Stimulated activated CD8-positive, alpha-beta memory T cell treated with anti-CD3 and anti-CD28 coated beads, Interleukin-15, amount 100 ng/mL, for 4 hours (primary cell): ENCODE measurements at regions not wholly inside any gene's neighbourhood (a gene's known extent, or its start where the extent isn't known, plus 50 kb on each side); places are given as distances from the start of the nearest gene placed in this dataset.

Experiments
- DNase-seq, 2 donors: peaks; one replicate each; pipeline ENCODE4 v3.0.0-alpha.2; 2020; ENCODE audit warnings: low read depth in 2 of 2

DNA sequence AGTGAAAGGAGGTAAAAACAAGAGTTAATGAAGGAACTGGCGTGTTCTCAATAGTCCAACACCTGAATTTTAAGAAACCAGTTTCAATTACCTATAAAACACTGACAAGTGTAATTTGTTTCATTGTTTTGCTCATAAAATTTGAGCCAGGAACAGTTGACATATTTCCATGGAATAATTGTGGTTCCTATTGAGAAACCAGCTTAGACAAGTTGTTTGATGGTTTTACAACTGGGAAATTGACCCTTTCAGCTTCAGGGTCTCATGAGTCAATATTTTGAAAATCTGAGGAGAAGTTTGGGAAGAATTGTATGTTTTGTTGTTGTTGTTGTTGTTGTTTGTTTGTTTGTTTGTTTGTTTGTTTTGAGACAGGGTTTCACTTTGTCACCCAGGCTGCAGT, 69.1 kb upstream of the GADD45A start:
- DNase-seq: no peak

DNA sequence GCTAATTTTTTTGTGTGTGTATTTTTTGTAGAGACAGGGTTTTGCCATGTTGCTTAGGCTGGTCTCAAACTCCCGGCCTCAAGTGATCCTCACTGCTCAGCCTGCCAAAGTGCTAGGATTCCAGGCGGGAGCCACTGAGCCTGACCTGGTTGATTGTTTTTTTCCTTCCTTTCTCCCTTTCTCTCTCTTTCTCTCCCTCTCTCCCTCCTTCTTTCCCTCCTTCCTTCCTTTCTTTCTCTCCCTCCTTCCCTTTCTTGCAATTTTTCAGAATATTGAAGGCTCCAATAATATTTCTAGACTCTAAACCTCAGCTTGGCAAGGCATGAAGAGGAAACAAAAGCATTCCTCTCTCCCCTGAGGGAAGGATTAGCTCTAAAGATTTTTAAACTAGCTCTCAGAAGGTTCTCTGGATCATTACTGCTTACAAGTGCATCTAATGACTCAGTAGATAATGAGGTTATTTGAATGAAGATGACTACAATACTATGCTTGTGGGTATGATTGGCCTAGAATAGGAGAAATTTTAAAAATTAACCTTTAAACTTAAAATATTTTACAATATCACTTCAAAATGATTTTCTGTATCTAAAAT, 68.5 kb upstream of the GADD45A start:
- DNase-seq: no peak

DNA sequence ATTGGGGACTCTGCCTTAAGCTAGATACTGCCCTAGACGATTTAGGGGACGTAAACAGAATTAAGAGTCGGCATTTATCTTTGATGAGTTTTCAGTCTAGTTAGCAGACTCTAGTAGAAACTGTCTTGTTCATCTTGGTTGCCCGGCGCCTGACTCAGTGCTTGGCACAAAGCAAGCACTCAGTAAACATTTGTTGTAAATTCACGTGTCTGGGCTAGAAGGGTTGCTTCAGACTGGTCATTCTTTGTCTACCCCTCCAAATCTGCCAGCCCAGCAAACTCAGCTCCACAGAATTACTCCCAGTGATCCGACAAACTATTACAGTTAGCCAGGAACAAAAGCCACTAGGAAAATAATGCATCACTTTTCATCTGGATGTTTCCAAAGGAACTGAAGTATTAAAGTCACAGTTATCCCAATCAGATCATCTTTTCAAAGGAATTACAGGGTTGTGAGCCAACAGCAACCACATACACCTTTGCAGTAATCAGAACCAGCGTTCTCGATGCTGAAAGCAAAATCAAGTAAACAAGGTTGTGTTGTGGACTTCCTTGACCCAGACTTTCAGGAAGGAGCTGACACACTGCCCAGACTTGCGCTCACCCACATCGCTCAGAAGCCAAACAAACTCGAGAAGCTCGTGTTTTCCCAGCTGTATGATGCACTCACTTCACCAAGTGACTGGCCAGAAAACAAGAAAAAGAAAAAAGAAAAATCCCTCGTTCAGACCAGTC, 66.5 kb upstream of the GADD45A start:
- DNase-seq: no peak

GRCh38 chr1:67619080-67619479, 65.9 kb upstream of the GADD45A start:
- DNase-seq: no peak

GRCh38 chr1:67623906-67624305, 61.1 kb upstream of the GADD45A start:
- no peak for DNase-seq

DNA sequence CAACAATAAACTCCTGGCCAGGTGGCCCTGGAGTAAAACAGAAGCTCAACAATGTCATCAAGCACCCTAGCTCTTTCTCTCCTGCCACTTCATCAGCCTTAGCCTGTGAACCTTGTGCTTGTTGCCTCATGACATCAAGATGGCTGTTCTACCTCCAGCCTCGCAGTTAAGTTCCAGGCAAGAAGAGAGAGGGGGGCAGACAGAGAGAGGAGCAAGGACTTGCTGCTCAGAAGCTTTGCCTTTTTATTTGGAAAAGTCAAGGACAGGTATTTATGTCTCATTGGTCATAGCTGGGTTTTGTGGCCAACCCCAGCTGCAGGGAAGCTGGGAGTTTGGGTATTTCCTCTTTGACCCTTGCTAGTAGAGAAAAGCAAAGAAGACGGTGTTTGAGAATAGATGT, 60.3 kb upstream of the GADD45A start:
- DNase-seq: no peak

DNA sequence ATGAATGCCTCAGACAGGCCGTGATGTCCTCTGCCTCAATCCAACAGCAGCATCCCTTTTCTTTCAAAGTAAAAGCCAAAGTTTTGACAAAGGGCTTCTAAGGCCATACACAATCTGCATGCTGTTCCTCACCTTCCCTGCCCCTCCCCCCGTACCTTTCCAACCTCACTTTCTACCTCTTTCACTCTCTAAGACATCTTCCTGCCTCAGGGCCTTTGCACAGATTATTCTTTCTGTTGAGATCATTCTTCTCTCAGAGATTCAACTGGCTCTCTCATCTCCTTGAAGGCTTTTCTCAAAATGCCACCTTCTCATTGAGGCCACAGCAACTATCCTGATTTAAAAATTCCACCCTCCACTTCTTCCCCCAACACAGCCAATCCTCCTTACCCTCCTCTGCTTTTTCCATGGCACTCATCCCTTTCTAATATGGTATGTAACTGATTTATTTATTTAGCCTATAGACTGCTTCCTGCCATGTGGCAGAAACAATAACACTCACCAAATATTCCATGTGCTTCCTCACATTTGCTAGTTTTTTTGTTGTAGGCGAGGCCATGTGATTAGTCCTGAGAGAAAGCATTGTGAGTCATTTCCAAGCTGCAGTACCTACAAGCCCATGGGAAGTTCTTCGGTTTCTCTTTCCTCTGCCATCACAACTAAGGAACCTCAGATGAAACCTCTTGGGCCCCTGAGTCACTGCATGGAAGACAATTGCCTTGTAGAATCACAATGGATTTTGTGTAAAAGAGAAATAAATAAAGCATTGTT, 58.7 kb upstream of the GADD45A start:
- DNase-seq: no peak

GRCh38 chr1:67626861-67627235, 58.2 kb upstream of the GADD45A start:
- no peak for DNase-seq

DNA sequence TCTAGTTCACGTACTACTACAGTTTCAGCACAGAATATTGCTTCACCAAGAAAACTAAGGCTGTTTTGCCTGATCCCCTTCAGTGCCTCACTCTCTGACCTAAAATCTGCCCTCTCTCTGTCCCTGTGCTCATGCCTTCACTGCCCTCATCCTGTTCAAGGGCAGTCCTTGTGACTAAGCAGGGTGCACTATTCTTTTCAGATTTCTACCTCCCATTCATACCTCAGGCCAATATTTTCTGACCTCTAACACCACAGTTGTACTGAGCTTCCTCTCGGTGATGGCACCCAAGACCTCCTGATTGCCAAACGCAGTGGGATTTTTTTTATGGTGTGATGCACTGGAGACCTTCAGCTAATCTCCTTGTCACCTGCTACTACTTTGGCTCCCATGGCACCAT, 57.7 kb upstream of the GADD45A start:
- DNase-seq: no peak

- DNase-seq: no peak
These were observed 57.1 kb upstream of the GADD45A start for GRCh38 chr1:67627906-67628305.

DNA sequence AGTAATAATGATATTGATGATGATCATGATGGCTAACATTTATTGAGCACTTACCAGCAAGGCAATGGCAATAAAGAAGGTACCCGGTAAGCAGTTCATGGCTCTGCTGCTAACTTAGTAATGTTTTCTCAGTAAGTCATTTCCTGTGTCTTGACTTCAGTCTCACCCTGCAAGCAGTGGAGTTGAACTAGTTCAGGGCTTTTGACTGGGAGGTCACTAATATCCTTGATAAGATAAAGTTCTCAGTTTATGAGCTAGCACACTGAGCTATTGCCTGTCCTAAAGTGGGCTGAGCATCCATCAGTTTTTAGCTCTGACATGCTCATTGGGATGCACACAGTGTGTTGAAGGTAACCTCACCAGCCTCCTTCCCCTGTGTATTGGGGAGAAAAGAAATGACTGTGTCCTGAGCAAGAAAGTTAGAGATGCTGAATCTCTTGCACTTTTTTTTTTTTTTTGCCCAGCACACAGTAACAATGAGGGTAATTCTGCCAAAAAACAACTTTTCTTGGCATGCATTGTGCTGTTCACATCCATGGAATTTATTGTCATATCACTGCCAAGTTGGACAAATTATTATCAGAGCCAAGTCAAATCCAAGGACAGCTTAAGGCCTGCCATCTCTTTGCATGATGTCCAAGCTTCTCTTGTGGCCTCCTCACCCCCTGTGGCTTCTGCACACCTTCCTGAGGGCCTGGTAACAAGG, 55.5 kb upstream of the GADD45A start:
- DNase-seq: no peak

DNA sequence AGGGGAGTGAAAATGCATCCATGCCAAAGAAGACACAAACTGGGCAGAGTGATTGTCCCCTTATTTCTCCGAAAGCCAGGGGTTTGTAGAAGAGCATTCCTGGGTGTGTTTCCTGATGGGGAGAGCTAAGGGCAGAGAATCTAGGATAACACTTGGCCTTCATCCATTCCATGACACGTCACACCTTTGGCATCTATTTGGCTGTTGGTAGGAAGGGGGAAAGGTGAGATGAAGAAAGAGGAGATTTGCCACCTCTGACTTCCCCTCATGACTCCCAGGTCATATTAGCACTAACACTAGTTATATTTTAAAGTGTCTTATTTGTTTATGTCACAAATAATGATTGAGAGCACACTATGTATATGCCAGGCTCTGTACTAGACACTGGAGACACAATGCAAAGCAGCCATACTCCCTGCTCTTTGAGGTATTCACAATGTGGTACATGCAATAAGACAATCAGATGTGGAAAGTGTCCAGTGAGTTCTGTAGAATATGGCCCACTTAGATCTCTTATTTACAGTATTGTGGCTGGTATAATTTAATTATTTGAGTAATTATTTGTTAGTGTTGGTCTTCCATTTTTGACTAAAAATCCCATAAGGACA, 54.5 kb upstream of the GADD45A start:
- no peak for DNase-seq

DNA sequence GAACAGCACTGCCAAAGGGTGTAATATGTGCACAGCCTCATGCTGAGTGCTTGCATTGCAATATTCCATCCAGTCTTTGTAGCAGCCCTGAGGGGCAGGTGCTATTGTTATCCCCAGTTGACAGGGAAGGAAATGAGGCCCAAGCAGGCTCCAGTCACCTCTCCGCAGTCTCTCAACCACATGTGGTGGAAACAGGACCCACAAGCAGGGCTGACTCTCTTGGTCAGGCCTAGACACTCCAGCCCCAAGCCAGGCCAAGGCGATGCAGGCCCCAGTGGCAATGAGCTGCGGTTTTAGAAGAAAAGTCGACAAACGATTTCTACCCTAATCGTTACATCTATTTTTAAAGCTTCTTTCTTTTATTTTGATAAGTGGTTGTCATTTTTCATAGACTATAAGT, 52.6 kb upstream of the GADD45A start:
- no peak for DNase-seq

GRCh38 chr1:67632811-67633655, 52.0 kb upstream of the GADD45A start:
- no peak for DNase-seq

DNA sequence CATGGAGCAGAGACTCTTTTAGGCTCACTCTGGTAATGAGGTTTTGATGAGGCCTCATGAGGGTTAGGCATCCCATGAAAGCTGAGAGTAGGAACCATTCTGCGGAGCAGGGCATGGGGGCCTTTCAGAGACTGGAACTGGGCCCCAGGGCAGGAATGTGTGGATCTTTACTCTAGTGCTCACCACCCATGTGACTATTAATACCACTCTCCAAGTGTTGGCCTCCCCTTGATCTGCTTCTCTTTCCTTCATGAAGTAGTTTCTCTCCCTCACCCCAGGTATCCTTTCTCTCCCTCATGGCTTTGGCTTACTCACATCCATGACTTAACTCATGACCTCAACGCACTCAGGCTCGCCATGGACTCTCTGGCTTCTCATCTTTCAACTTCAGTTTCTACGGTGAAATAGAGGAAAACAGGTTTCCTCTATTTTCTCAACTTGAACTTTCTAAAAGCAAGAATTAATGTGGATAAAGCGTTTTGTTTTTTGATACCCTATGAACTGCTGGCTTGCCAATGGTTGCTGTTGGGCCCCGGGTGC, 50.5 kb upstream of the GADD45A start:
- DNase-seq: no peak

DNA sequence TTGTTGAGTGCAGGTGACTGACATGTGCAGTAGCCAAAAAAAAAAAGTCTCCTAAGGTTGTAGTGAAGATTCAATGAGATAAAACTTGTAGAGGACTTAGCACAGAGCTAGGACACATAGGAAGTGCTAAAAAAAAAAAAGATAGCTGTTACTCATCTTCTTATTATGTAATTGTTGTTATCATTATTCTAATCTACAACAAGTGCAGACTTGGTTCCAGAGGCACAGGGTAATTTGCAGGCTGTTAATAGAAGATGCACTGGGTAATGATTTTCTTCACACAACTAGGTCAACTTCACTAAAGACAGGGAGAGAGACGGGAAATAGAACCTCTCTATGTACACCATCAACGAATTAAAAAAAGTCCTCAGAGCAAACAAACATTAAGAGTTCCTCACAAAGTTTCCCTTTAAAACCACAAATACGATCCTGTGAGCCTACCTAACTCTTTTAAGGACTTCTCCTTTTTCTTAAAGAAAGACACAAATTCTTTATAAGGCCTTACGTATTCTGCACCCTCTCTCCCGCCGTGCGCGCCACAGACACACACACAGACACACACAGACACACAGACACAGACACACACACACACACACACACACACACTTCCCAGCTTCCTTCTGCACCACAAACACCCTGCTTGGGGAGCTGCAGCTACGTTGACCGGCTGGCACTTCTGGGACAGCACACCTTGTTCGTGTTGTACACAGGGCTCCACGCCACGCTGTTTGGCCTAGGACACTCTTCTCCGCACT, 49.8 kb upstream of the GADD45A start:
- no peak for DNase-seq
